HEK293 (cell line): ENCODE measurements at regions not wholly inside any gene's neighbourhood (a gene's known extent, or its start where the extent isn't known, plus 50 kb on each side); places are given as distances from the start of the nearest gene placed in this dataset.

Source experiments
- CTCF ChIA-PET: fragments of 350-600 bp; formaldehyde crosslinking; extraction: SDS; loops from one replicate; lab custom pipeline; 2021; ENCODE audit warnings: antibody characterized with exemption; lab: Yijun Ruan, JAX
- POLR2A ChIA-PET: fragments of 300-600 bp; formaldehyde crosslinking; extraction: SDS; loops from one replicate; lab custom pipeline; 2020; ENCODE audit warnings: antibody characterized with exemption, inconsistent platforms; lab: Yijun Ruan, JAX
- H3K27ac ChIP-seq: fragments of 200-500 bp; sonication (Bioruptor generic); 2 replicates; pipeline ENCODE4 v1.5.1; 2014; ENCODE audit warnings: low read depth, low read length, control low read depth, inconsistent platforms; ENCODE audit errors: extremely low read depth
- H3K36me3 ChIP-seq, 2 experiments: fragments of 200-500 bp in 1 of 2; sonication (Bioruptor generic) in 1 of 2; 1 replicate in 1 of 2; 2 replicates in 1 of 2; pipeline ENCODE4 v1.5.1; 2014 to 2017; ENCODE audit warnings: inconsistent platforms in 2 of 2, low read length in 2 of 2; ENCODE audit not compliant: control insufficient read depth in 2 of 2, insufficient read depth in 1 of 2
- H3K4me1 ChIP-seq: fragments of 200-500 bp; sonication (Bioruptor generic); 2 replicates; pipeline ENCODE4 v1.5.1; 2014; ENCODE audit warnings: mild to moderate bottlenecking, low read length, inconsistent platforms; ENCODE audit not compliant: control insufficient read depth, insufficient read depth
- H3K4me3 ChIP-seq: 2 replicates; pipeline ENCODE4 v1.5.1; 2011; ENCODE audit warnings: low read depth, mild to moderate bottlenecking, control low read depth, low read length, moderate library complexity
- H3K9me3 ChIP-seq: fragments of 200-500 bp; sonication (Bioruptor generic); 2 replicates; pipeline ENCODE4 v1.5.1; 2014; ENCODE audit warnings: low read depth, low read length, inconsistent platforms; ENCODE audit not compliant: control insufficient read depth, insufficient read depth
- KLF10 ChIP-seq: fragments of 450-650 bp; IDR thresholded peaks from 2 replicates; pipeline ENCODE4 v1.5.1; 2018; ENCODE audit warnings: missing biosample characterization, mild to moderate bottlenecking, missing genetic modification characterization
- OSR2 ChIP-seq: fragments of 450-650 bp; formaldehyde crosslinking; IDR thresholded peaks from 2 replicates; pipeline ENCODE4 v1.5.1; 2016; ENCODE audit warnings: missing biosample characterization, missing genetic modification characterization
- SCRT2 ChIP-seq: fragments of 450-650 bp; formaldehyde crosslinking; IDR thresholded peaks from 2 replicates; pipeline ENCODE4 v1.5.1; 2016; ENCODE audit warnings: missing biosample characterization, missing genetic modification characterization
- ZBTB48 ChIP-seq: fragments of 450-650 bp; formaldehyde crosslinking; IDR thresholded peaks from 2 replicates; pipeline ENCODE4 v1.5.1; 2016; ENCODE audit warnings: missing biosample characterization, missing genetic modification characterization
- ZBTB8A ChIP-seq: fragments of 450-650 bp; formaldehyde crosslinking; IDR thresholded peaks from 2 replicates; pipeline ENCODE4 v1.5.1; 2016; ENCODE audit warnings: missing biosample characterization, missing genetic modification characterization
- ZFP3 ChIP-seq: fragments of 450-650 bp; formaldehyde crosslinking; IDR thresholded peaks from 2 replicates; pipeline ENCODE4 v1.5.1; 2016; ENCODE audit warnings: low read depth, missing biosample characterization, missing genetic modification characterization
- ZNF23 ChIP-seq: fragments of 450-650 bp; formaldehyde crosslinking; IDR thresholded peaks from 2 replicates; pipeline ENCODE4 v1.5.1; 2016; ENCODE audit warnings: missing biosample characterization, missing genetic modification characterization, borderline replicate concordance
- ZNF266 ChIP-seq: fragments of 450-650 bp; formaldehyde crosslinking; IDR thresholded peaks from 2 replicates; pipeline ENCODE4 v1.5.1; 2016; ENCODE audit warnings: missing biosample characterization, missing genetic modification characterization, low read depth
- ZNF433 ChIP-seq: fragments of 450-650 bp; formaldehyde crosslinking; IDR thresholded peaks from 2 replicates; pipeline ENCODE4 v1.5.1; 2016; ENCODE audit warnings: missing biosample characterization, missing genetic modification characterization, low read depth
- ZNF473 ChIP-seq: fragments of 450-650 bp; formaldehyde crosslinking; IDR thresholded peaks from 2 replicates; pipeline ENCODE4 v1.5.1; 2017; ENCODE audit warnings: missing biosample characterization, missing genetic modification characterization
- ZNF501 ChIP-seq: fragments of 450-650 bp; formaldehyde crosslinking; IDR thresholded peaks from 2 replicates; pipeline ENCODE4 v1.5.1; 2016; ENCODE audit warnings: missing biosample characterization, missing genetic modification characterization
- ZNF521 ChIP-seq: fragments of 450-650 bp; formaldehyde crosslinking; IDR thresholded peaks from 2 replicates; pipeline ENCODE4 v1.5.1; 2017; ENCODE audit warnings: missing biosample characterization, mild to moderate bottlenecking, missing genetic modification characterization
- ZNF677 ChIP-seq: fragments of 450-650 bp; IDR thresholded peaks from 2 replicates; pipeline ENCODE4 v1.5.0; 2018; ENCODE audit warnings: missing biosample characterization, mild to moderate bottlenecking, missing genetic modification characterization, moderate library complexity
- ZNF747 ChIP-seq: fragments of 450-650 bp; formaldehyde crosslinking; IDR thresholded peaks from 2 replicates; pipeline ENCODE4 v1.5.1; 2016; ENCODE audit warnings: missing biosample characterization, missing genetic modification characterization
- ZNF768 ChIP-seq: fragments of 450-650 bp; formaldehyde crosslinking; IDR thresholded peaks from 2 replicates; pipeline ENCODE4 v1.5.1; 2018; ENCODE audit warnings: missing biosample characterization, mild to moderate bottlenecking, missing genetic modification characterization
- TF ChIP-seq, protein P1 (sequence below): fragments of 450-650 bp; formaldehyde crosslinking; IDR thresholded peaks from 2 replicates; pipeline ENCODE4 v1.5.1; 2017; ENCODE audit warnings: missing biosample characterization, missing genetic modification characterization
- TF ChIP-seq, protein P2 (sequence below): fragments of 450-650 bp; formaldehyde crosslinking; IDR thresholded peaks from 2 replicates; pipeline ENCODE4 v1.5.1; 2016; ENCODE audit warnings: missing biosample characterization, missing genetic modification characterization

DNA sequence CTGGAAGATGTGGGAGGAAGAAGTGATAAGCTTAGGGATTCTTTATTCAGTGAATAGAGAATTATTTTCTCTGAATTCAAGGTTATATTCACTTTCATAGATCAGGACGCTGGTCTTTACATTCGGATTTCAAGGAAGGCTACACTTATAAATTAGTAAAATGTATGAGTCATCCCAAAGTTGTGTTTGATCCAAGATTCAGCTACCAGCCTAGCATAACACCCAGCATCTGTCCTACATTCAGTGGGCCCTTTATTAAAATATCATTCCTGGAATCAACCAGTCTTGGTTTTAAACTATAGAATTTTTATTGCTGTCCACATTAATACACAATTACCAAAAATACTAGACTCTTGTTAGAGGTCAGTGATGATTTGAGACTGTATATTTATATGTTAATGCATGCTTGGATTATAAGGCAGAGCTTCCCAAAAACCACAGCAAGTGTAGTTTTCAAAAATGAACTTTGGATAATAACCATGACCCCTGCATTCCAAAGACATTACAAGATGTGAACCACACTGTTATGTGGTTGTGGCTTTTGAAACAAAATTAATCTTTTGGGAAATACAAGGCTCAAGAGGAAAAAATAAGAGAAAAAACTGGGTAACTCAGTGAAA lies 210.7 kb upstream of the CNR1 start:
- H3K9me3 ChIP-seq = no peaks in the 10 kb centered on the region
- H3K27ac ChIP-seq = no peak overlapping the region
- H3K4me1 ChIP-seq = no peaks in the 10 kb centered on the region
- POLR2A ChIA-PET = no interaction called here
- TF ChIP-seq ZNF521 = no peak
- no peak for TF ChIP-seq ZFP3 (tag by site-specific recombination)
- no peak for TF ChIP-seq ZNF747 (tag by site-specific recombination)
- TF ChIP-seq KLF10 (tag by site-specific recombination) = no peak
- no peak for TF ChIP-seq ZBTB8A (tag by site-specific recombination)
- TF ChIP-seq, protein P1, sequence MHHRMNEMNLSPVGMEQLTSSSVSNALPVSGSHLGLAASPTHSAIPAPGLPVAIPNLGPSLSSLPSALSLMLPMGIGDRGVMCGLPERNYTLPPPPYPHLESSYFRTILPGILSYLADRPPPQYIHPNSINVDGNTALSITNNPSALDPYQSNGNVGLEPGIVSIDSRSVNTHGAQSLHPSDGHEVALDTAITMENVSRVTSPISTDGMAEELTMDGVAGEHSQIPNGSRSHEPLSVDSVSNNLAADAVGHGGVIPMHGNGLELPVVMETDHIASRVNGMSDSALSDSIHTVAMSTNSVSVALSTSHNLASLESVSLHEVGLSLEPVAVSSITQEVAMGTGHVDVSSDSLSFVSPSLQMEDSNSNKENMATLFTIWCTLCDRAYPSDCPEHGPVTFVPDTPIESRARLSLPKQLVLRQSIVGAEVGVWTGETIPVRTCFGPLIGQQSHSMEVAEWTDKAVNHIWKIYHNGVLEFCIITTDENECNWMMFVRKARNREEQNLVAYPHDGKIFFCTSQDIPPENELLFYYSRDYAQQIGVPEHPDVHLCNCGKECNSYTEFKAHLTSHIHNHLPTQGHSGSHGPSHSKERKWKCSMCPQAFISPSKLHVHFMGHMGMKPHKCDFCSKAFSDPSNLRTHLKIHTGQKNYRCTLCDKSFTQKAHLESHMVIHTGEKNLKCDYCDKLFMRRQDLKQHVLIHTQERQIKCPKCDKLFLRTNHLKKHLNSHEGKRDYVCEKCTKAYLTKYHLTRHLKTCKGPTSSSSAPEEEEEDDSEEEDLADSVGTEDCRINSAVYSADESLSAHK = no peak
- TF ChIP-seq, all 188 proteins: peak for 0
- no peak overlapping the region for H3K4me3 ChIP-seq
- H3K36me3 ChIP-seq = no peaks in the 10 kb centered on the region
- CTCF ChIA-PET = interaction anchor here (0.6 to 1.1 kb wide), 4 partner anchors 303 to 1298 kb away, joined by 3 to 7 read pairs (median 4); no protein-coding TSS in a partner anchor

GRCh38 chr6:88376197-88376596 lies 210.1 kb upstream of the CNR1 start:
- ChIA-PET CTCF (interaction anchor here (0.6 to 1.1 kb wide), 4 partner anchors 302 to 1297 kb away, joined by 3 to 7 read pairs (median 4); no protein-coding TSS in a partner anchor), POLR2A (no interaction called here)
- no peaks in the 10 kb centered on the region for H3K9me3 ChIP-seq
- H3K4me3 ChIP-seq = no peak overlapping the region
- H3K27ac ChIP-seq = no peak overlapping the region
- no peaks in the 10 kb centered on the region for H3K36me3 ChIP-seq
- no peak for TF ChIP-seq ZNF266
- TF ChIP-seq ZNF433 (tag by site-specific recombination) = no peak
- no peak for TF ChIP-seq ZNF23 (tag by site-specific recombination)
- H3K4me1 ChIP-seq = no peaks in the 10 kb centered on the region

DNA sequence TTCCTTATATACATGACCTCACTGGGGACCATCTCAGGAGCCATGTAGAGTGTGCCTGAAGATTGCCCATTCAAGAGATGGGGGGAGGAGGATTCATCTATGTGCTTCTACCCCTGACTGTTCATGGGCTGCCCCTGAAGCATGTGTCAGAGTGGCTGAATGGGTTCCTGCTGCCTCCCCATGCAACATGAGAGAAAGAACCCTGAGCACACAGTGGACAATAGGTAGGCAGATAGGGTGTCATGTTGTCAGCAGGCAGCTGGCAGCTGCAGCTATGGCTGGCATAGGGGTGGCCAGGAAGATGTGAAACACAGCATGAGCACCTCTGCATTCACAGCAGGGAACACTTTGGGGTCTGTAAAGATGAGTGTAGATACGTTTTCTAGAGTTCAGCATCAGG lies 208.4 kb upstream of the CNR1 start:
- POLR2A ChIA-PET = no interaction called here
- TF ChIP-seq ZBTB48 (no peak), ZNF768 (tag by site-specific recombination) (no peak), ZNF501 (tag by site-specific recombination) (no peak), SCRT2 (tag by site-specific recombination) (no peak), ZNF473 (tag by site-specific recombination) (no peak), OSR2 (no peak), ZNF677 (tag by site-specific recombination) (no peak)
- TF ChIP-seq, protein P2, sequence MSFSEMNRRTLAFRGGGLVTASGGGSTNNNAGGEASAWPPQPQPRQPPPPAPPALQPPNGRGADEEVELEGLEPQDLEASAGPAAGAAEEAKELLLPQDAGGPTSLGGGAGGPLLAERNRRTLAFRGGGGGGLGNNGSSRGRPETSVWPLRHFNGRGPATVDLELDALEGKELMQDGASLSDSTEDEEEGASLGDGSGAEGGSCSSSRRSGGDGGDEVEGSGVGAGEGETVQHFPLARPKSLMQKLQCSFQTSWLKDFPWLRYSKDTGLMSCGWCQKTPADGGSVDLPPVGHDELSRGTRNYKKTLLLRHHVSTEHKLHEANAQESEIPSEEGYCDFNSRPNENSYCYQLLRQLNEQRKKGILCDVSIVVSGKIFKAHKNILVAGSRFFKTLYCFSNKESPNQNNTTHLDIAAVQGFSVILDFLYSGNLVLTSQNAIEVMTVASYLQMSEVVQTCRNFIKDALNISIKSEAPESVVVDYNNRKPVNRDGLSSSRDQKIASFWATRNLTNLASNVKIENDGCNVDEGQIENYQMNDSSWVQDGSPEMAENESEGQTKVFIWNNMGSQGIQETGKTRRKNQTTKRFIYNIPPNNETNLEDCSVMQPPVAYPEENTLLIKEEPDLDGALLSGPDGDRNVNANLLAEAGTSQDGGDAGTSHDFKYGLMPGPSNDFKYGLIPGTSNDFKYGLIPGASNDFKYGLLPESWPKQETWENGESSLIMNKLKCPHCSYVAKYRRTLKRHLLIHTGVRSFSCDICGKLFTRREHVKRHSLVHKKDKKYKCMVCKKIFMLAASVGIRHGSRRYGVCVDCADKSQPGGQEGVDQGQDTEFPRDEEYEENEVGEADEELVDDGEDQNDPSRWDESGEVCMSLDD (tag by site-specific recombination) = no peak
- H3K4me1 ChIP-seq = no peaks in the 10 kb centered on the region

More for the DNA sequence above, 208.4 kb upstream of the CNR1 start:
- CTCF ChIA-PET = no interaction called here
- Histone ChIP-seq H3K9me3 (no peaks in the 10 kb centered on the region), H3K36me3 (no peaks in the 10 kb centered on the region), H3K4me3 (no peak overlapping the region), H3K27ac (no peak overlapping the region)
